A549 (cell line): ENCODE measurements at regions not wholly inside any gene's neighbourhood (a gene's known extent, or its start where the extent isn't known, plus 50 kb on each side); places are given as distances from the start of the nearest gene placed in this dataset.

Source experiments
- ATAC-seq, 2 experiments: fragments of 200-7000 bp in 1 of 2; fragments of >200 bp in 1 of 2; cut with Nextera tagmentation in 1 of 2; cut with Tn5 transposase in 1 of 2; 3 replicates each; pipeline versions ENCODE4 v1.8.0 to v1.9.1; 2018 to 2020; ENCODE audit warnings: mild to moderate bottlenecking in 1 of 2, moderate library complexity in 1 of 2
- CTCF ChIA-PET: fragments of 300-600 bp; sonication (Branson Sonifier 250); formaldehyde crosslinking; extraction: SDS; loops from one replicate; lab custom pipeline; 2021; ENCODE audit warnings: antibody characterized with exemption, inconsistent platforms; lab: Yijun Ruan, JAX
- POLR2A ChIA-PET: fragments of 350-600 bp; formaldehyde crosslinking; extraction: SDS; loops from one replicate; lab custom pipeline; 2021; ENCODE audit warnings: antibody characterized with exemption, inconsistent platforms; lab: Yijun Ruan, JAX
- DNase-seq, 2 experiments: peaks; one replicate each; pipeline versions ENCODE4 v3.0.0 to v3.0.0-alpha.2; 2011 to 2016; ENCODE audit warnings: low read depth in 1 of 2, low spot score in 1 of 2
- FAIRE-seq: peaks from 2 replicates; lab custom pipeline; 2011; peaks lifted over from hg19 to GRCh38; lab: Jason Lieb, UNC
- H3K27ac ChIP-seq, 2 experiments: fragments of >200 bp; sonication (Bioruptor Twin); formaldehyde crosslinking; 3 replicates each; pipeline ENCODE4 v1.5.1; 2016 to 2017
- H3K4me1 ChIP-seq: fragments of >200 bp; sonication (Bioruptor Twin); formaldehyde crosslinking; 3 replicates; pipeline ENCODE4 v1.6.1; 2016
- H3K4me2 ChIP-seq: fragments of >200 bp; sonication (Bioruptor Twin); formaldehyde crosslinking; 3 replicates; pipeline ENCODE4 v1.6.1; 2016
- H3K4me3 ChIP-seq: fragments of >200 bp; sonication (Bioruptor Twin); formaldehyde crosslinking; 3 replicates; pipeline ENCODE4 v1.5.1; 2016
- H3K9me3 ChIP-seq: fragments of >200 bp; sonication (Bioruptor Twin); formaldehyde crosslinking; 3 replicates; pipeline ENCODE4 v1.6.1; 2016
- CBX8 ChIP-seq: fragments of 200-600 bp; sonication (generic); IDR thresholded peaks from 2 replicates; pipeline ENCODE4 v1.6.1; 2016
- CHD2 ChIP-seq: fragments of 150-350 bp; IDR thresholded peaks from 2 replicates; pipeline ENCODE4 v1.6.1; 2014; ENCODE audit warnings: low read length; ENCODE audit not compliant: partially characterized antibody
- CHD4 ChIP-seq: fragments of 200-600 bp; sonication (generic); IDR thresholded peaks from 2 replicates; pipeline ENCODE4 v1.6.1; 2016; ENCODE audit warnings: antibody characterized with exemption, mild to moderate bottlenecking, borderline replicate concordance
- E2F6 ChIP-seq: IDR thresholded peaks from 2 replicates; pipeline ENCODE4 v1.6.1; 2012; ENCODE audit warnings: low read depth, borderline replicate concordance
- EHMT2 ChIP-seq: fragments of 200-600 bp; sonication (generic); IDR thresholded peaks from 2 replicates; pipeline ENCODE4 v1.6.1; 2016; ENCODE audit warnings: antibody characterized with exemption, low read depth, mild to moderate bottlenecking, moderate library complexity
- EP300 ChIP-seq, 2 experiments: fragments of >200 bp; sonication (Bioruptor Twin); formaldehyde crosslinking; IDR thresholded peaks; 2 replicates in 1 of 2; 3 replicates in 1 of 2; pipeline ENCODE4 v1.6.1; 2016 to 2017
- FOSB ChIP-seq: fragments of 250-450 bp; sonication (Bioruptor Pico); IDR thresholded peaks from 2 replicates; pipeline ENCODE4 v1.5.0; 2020; ENCODE audit warnings: mild to moderate bottlenecking, moderate library complexity
- FOXS1 ChIP-seq: fragments of 250-450 bp; sonication (Bioruptor Pico); IDR thresholded peaks from 2 replicates; pipeline ENCODE4 v1.5.0; 2020; ENCODE audit warnings: mild to moderate bottlenecking, moderate library complexity
- GATA3 ChIP-seq: IDR thresholded peaks from 2 replicates; pipeline ENCODE4 v1.6.1; 2012; ENCODE audit warnings: borderline replicate concordance
- HEYL ChIP-seq: fragments of 250-450 bp; sonication (Bioruptor Pico); IDR thresholded peaks from 2 replicates; pipeline ENCODE4 v1.8.0; 2021; ENCODE audit warnings: mild to moderate bottlenecking, moderate library complexity
- HOXB13 ChIP-seq: fragments of 250-450 bp; sonication (Bioruptor Pico); IDR thresholded peaks from 2 replicates; pipeline ENCODE4 v1.5.0; 2020; ENCODE audit warnings: low read depth, mild to moderate bottlenecking, moderate library complexity
- MAFK ChIP-seq: fragments of 450-650 bp; IDR thresholded peaks from 2 replicates; pipeline ENCODE4 v1.6.1; 2014; ENCODE audit not compliant: partially characterized antibody
- NFE2L2 ChIP-seq: fragments of 150-350 bp; conservative IDR thresholded peaks from 2 replicates; pipeline ENCODE4 v1.6.1; 2014; ENCODE audit warnings: low read length
- NPAS2 ChIP-seq: fragments of 250-450 bp; sonication (Bioruptor Pico); IDR thresholded peaks from 2 replicates; pipeline ENCODE4 v1.8.0; 2022; ENCODE audit warnings: mild to moderate bottlenecking, moderate library complexity, borderline replicate concordance
- POLR2A ChIP-seq: IDR thresholded peaks from 2 replicates; pipeline ENCODE4 v1.6.1; 2012; ENCODE audit warnings: mild to moderate bottlenecking, low read length
- RAD21 ChIP-seq, 2 experiments: fragments of >200 bp in 1 of 2; sonication (Bioruptor Twin) in 1 of 2; formaldehyde crosslinking in 1 of 2; IDR thresholded peaks in 1 of 2; conservative IDR thresholded peaks in 1 of 2; 2 replicates in 1 of 2; 3 replicates in 1 of 2; pipeline ENCODE4 v1.6.1; 2012 to 2018; ENCODE audit warnings: inconsistent platforms in 1 of 2
- RCOR1 ChIP-seq: fragments of 150-350 bp; IDR thresholded peaks from 2 replicates; pipeline ENCODE4 v1.6.1; 2014; ENCODE audit warnings: antibody characterized with exemption, low read length, low read depth
- RNF2 ChIP-seq: fragments of 200-600 bp; sonication (generic); IDR thresholded peaks from 2 replicates; pipeline ENCODE4 v1.6.1; 2016; ENCODE audit warnings: low read depth, mild to moderate bottlenecking, antibody characterized with exemption, moderate library complexity, borderline replicate concordance
- SREBF2 ChIP-seq: fragments of 450-650 bp; IDR thresholded peaks from 2 replicates; pipeline ENCODE4 v1.6.1; 2014; ENCODE audit warnings: mild to moderate bottlenecking, moderate library complexity
- ZFP36 ChIP-seq: fragments of 450-650 bp; IDR thresholded peaks from 2 replicates; pipeline ENCODE4 v1.6.1; 2014; ENCODE audit warnings: borderline replicate concordance; ENCODE audit not compliant: partially characterized antibody
- ZNF302 ChIP-seq: fragments of 250-450 bp; sonication (Bioruptor Pico); IDR thresholded peaks from 2 replicates; pipeline ENCODE4 v1.9.0; 2021; ENCODE audit warnings: inconsistent platforms, mild to moderate bottlenecking, moderate library complexity
- ZSCAN20 ChIP-seq: fragments of 250-450 bp; sonication (Bioruptor Pico); IDR thresholded peaks from 2 replicates; pipeline ENCODE4 v1.8.0; 2022; ENCODE audit warnings: mild to moderate bottlenecking, moderate library complexity
- WGBS: methylation state at CpG from one replicate; pipeline ENCODE4 v1.1.6; 2017; ENCODE audit errors: missing lambda C conversion rate; 5-methylcytosine and 5-hydroxymethylcytosine counted together
- TF ChIP-seq, protein P1 (sequence below): fragments of 200-600 bp; sonication (generic); IDR thresholded peaks from 2 replicates; pipeline ENCODE4 v1.6.1; 2016; ENCODE audit warnings: antibody characterized with exemption, mild to moderate bottlenecking, moderate library complexity

DNA sequence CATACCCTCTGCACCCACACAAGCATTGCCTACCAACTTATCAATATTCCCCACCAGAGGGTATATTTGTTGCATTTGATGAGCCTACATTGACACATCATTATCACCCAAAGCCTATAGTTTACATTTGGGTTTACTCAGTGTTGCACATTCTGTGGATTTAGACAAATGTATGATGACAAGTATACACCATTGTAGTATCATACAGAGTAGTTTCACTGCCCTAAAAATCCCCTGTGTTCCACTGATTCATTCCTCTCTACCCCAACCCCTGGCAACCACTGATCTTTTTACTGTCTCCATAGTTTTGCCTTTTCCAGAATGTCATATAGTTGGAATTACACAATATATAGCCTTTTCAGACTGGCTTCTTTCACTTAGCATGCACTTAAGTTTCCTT, 85.7 kb upstream of the CPLX2 start:
- Histone ChIP-seq H3K27ac (no peak overlapping the region), H3K4me1 (no peaks in the 10 kb centered on the region), H3K4me2 (no peak overlapping the region)
- FAIRE-seq = no peak
- POLR2A ChIA-PET = no interaction called here
- TF ChIP-seq CHD2 (no peak), ZSCAN20 (CRISPR knock-in tag) (no peak), MAFK (no peak), FOSB (CRISPR knock-in tag) (no peak), HOXB13 (CRISPR knock-in tag) (no peak), GATA3 (no peak), FOXS1 (no peak), RAD21 (conservative IDR thresholded peaks at IDR 0.05 in 1 of 2, IDR thresholded peaks at IDR 0.05 in 1 of 2) (no peak), EP300 (IDR thresholded peaks at IDR 0.05) (no peak), NFE2L2 (no peak), NPAS2 (CRISPR knock-in tag) (no peak), EHMT2 (no peak)
- TF ChIP-seq, protein P1, sequence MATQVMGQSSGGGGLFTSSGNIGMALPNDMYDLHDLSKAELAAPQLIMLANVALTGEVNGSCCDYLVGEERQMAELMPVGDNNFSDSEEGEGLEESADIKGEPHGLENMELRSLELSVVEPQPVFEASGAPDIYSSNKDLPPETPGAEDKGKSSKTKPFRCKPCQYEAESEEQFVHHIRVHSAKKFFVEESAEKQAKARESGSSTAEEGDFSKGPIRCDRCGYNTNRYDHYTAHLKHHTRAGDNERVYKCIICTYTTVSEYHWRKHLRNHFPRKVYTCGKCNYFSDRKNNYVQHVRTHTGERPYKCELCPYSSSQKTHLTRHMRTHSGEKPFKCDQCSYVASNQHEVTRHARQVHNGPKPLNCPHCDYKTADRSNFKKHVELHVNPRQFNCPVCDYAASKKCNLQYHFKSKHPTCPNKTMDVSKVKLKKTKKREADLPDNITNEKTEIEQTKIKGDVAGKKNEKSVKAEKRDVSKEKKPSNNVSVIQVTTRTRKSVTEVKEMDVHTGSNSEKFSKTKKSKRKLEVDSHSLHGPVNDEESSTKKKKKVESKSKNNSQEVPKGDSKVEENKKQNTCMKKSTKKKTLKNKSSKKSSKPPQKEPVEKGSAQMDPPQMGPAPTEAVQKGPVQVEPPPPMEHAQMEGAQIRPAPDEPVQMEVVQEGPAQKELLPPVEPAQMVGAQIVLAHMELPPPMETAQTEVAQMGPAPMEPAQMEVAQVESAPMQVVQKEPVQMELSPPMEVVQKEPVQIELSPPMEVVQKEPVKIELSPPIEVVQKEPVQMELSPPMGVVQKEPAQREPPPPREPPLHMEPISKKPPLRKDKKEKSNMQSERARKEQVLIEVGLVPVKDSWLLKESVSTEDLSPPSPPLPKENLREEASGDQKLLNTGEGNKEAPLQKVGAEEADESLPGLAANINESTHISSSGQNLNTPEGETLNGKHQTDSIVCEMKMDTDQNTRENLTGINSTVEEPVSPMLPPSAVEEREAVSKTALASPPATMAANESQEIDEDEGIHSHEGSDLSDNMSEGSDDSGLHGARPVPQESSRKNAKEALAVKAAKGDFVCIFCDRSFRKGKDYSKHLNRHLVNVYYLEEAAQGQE = no peak
- TF ChIP-seq, all 56 proteins: peak for 0
- ATAC-seq (no peak), DNase-seq (no peak)
- no peak overlapping the region for H3K4me3 ChIP-seq
- CTCF ChIA-PET = interaction anchor here (1.6 to 2.1 kb wide), 2 partner anchors 10 to 56 kb away, joined by 4 read pairs; no protein-coding TSS in a partner anchor
- 0 out of 3 replicates have a peak, but pooled peaks cover under 1% of the 10 kb centered on the region for H3K9me3 ChIP-seq

GRCh38 chr5:175788155-175788787, 83.1 kb upstream of the CPLX2 start:
- Histone ChIP-seq H3K27ac (no peak overlapping the region), H3K9me3 (peaks cover 10% of the 10 kb centered on the region; the same call in 2 of the 3 replicates), H3K4me3 (no peak overlapping the region), H3K4me2 (no peak overlapping the region), H3K4me1 (no peaks in the 10 kb centered on the region)
- FAIRE-seq = no peak
- TF ChIP-seq RAD21 (conservative IDR thresholded peaks at IDR 0.05 in 1 of 2, IDR thresholded peaks at IDR 0.05 in 1 of 2) (no peak), FOSB (CRISPR knock-in tag) (no peak), CHD4 (no peak), MAFK (no peak), GATA3 (no peak), RNF2 (no peak), CBX8 (no peak), RCOR1 (no peak), E2F6 (no peak), EHMT2 (no peak), ZFP36 (no peak), EP300 (IDR thresholded peaks at IDR 0.05) (no peak), POLR2A (no peak), ZSCAN20 (CRISPR knock-in tag) (no peak), ZNF302 (CRISPR knock-in tag) (no peak), HEYL (CRISPR knock-in tag) (no peak), SREBF2 (no peak)
- POLR2A ChIA-PET = no interaction called here
- CTCF ChIA-PET = interaction anchor here (0.6 to 2.5 kb wide), 5 partner anchors 8 to 96 kb away, joined by 3 to 13 read pairs (median 3); no protein-coding TSS in a partner anchor
- WGBS = 73% methylated on average over 9 of the region's 9 CpGs
- no peak for ATAC-seq
- DNase-seq = no peak
